Naive thymus-derived CD4-positive, alpha-beta T cell (primary cell): ENCODE measurements at regions not wholly inside any gene's neighbourhood (a gene's known extent, or its start where the extent isn't known, plus 50 kb on each side); places are given as distances from the start of the nearest gene placed in this dataset.
A peak's percentile ranks its signal among the peaks of the same experiment; 100 is the strongest.
"Not testable (repeated sequence)": the region's sequence is repeated elsewhere in the genome, so short reads cannot be mapped to it uniquely, and the experiment has no call there.

ENCODE experiments used
- ATAC-seq: fragments of 150-1000 bp; cut with Tn5 transposase; 2 replicates; pipeline ENCODE4 v1.10.0; 2021; ENCODE audit warnings: mild to moderate bottlenecking, moderate library complexity
- CTCF ChIA-PET: fragments of 350-600 bp; sonication (Branson Sonifier 250); formaldehyde crosslinking; loops from one replicate; lab custom pipeline; 2021; ENCODE audit warnings: antibody characterized with exemption; lab: Charles Lee
- POLR2A ChIA-PET: fragments of 350-600 bp; sonication (Branson Sonifier 250); formaldehyde crosslinking; loops from one replicate; lab custom pipeline; 2021; ENCODE audit warnings: antibody characterized with exemption, inconsistent platforms; lab: Charles Lee
- DNase-seq, 9 donors: peaks; one replicate each; pipeline versions ENCODE4 v3.0.0 to v3.0.0-alpha.2; 2020 to 2022; ENCODE audit warnings: mixed read lengths in 1 of 9
- H3K27ac ChIP-seq: one replicate; pipeline ENCODE4 v1.7.0; 2013; ENCODE audit warnings: mild to moderate bottlenecking, low read depth, low read length, moderate library complexity
- H3K27me3 ChIP-seq, 2 donors: one replicate each; pipeline ENCODE4 v1.7.0; 2013; ENCODE audit warnings: low read length in 2 of 2, mild to moderate bottlenecking in 2 of 2, moderate library complexity in 2 of 2; ENCODE audit not compliant: control insufficient read depth in 2 of 2, insufficient read depth in 2 of 2
- H3K36me3 ChIP-seq, 3 experiments: 1 replicate in 2 of 3; 2 replicates in 1 of 3; pipeline ENCODE4 v1.7.0; 2013; ENCODE audit warnings: low read length in 3 of 3, mild to moderate bottlenecking in 3 of 3, moderate library complexity in 1 of 3; ENCODE audit not compliant: insufficient read depth in 3 of 3, control insufficient read depth in 2 of 3
- H3K4me1 ChIP-seq, 2 donors: one replicate each; pipeline ENCODE4 v1.7.0; 2013; ENCODE audit warnings: low read length in 2 of 2, mild to moderate bottlenecking in 2 of 2, moderate library complexity in 1 of 2; ENCODE audit not compliant: control insufficient read depth in 2 of 2, insufficient read depth in 2 of 2
- H3K4me3 ChIP-seq: 2 replicates; pipeline ENCODE4 v1.7.0; 2013; ENCODE audit warnings: mild to moderate bottlenecking, low read length
- H3K9me3 ChIP-seq, 3 experiments: 1 replicate in 2 of 3; 2 replicates in 1 of 3; pipeline ENCODE4 v1.7.0; 2013; ENCODE audit warnings: low read length in 3 of 3; ENCODE audit not compliant: control insufficient read depth in 2 of 3
- H3K27ac Mint-ChIP-seq, 9 donors: one replicate each; pipeline ENCODE4 v1.8.0; 2020 to 2022; ENCODE audit warnings: mixed read lengths in 9 of 9, mild to moderate bottlenecking in 8 of 9, moderate library complexity in 5 of 9, inconsistent platforms in 2 of 9
- H3K27me3 Mint-ChIP-seq, 5 donors: one replicate each; pipeline ENCODE4 v1.8.0; 2021 to 2022; ENCODE audit warnings: mixed read lengths in 5 of 5, mild to moderate bottlenecking in 1 of 5
- H3K36me3 Mint-ChIP-seq, 5 donors: one replicate each; pipeline ENCODE4 v1.8.0; 2020 to 2022; ENCODE audit warnings: mixed read lengths in 5 of 5, mild to moderate bottlenecking in 3 of 5, inconsistent platforms in 1 of 5
- H3K4me1 Mint-ChIP-seq, 7 donors: one replicate each; pipeline ENCODE4 v1.8.0; 2020 to 2022; ENCODE audit warnings: mixed read lengths in 7 of 7, mild to moderate bottlenecking in 3 of 7, inconsistent platforms in 1 of 7
- H3K4me3 Mint-ChIP-seq, 10 donors: one replicate each; pipeline ENCODE4 v1.8.0; 2020 to 2022; ENCODE audit warnings: mild to moderate bottlenecking in 10 of 10, mixed read lengths in 10 of 10, moderate library complexity in 6 of 10, inconsistent platforms in 2 of 10
- H3K9me3 Mint-ChIP-seq, 11 donors: one replicate each; pipeline ENCODE4 v1.8.0; 2020 to 2022; ENCODE audit warnings: mixed read lengths in 11 of 11, mild to moderate bottlenecking in 4 of 11, inconsistent platforms in 1 of 11, moderate library complexity in 1 of 11
- intact Hi-C, 2 donors: fragments of 100-400 bp; cut with micrococcal nuclease; formaldehyde crosslinking; loops; one replicate each; pipeline ENCODE4 v1.15.1; 2023

GRCh38 chr1:194068446-194069167, 882.2 kb upstream of the B3GALT2 start:
- DNase-seq (no peak), ATAC-seq (no peak)
- H3K4me1 Mint-ChIP-seq, result peaks cover 0 to 12% (median 2%) of the 10 kb centered on the region in 7 donors
- Histone ChIP-seq H3K4me1 (no peaks in the 10 kb centered on the region), H3K27me3 (no peaks in the 10 kb centered on the region), H3K27ac (no peak overlapping the region), H3K9me3 (no peaks in the 10 kb centered on the region), H3K36me3 (no peaks in the 10 kb centered on the region), H3K4me3 (no peak overlapping the region)
- peaks cover 0 to 17% (median 9%) of the 10 kb centered on the region in 5 donors for H3K36me3 Mint-ChIP-seq
- H3K27me3 Mint-ChIP-seq, result no peaks in the 10 kb centered on the region
- ChIA-PET CTCF (interaction anchor here (0.9 kb wide), 1 partner anchor 19 kb away, joined by 4 read pairs; no protein-coding TSS in a partner anchor), POLR2A (interaction anchor here (0.8 kb wide), 1 partner anchor 12 kb away, joined by 5 read pairs; no protein-coding TSS in a partner anchor)
- H3K9me3 Mint-ChIP-seq, result peaks cover 0 to 10% (median 2%) of the 10 kb centered on the region in 11 donors
- intact Hi-C loops, result no loop called here
- no peak overlapping the region for H3K4me3 Mint-ChIP-seq
- no peak overlapping the region for H3K27ac Mint-ChIP-seq

- ATAC-seq, result no peak
- Histone ChIP-seq H3K4me1 (no peaks in the 10 kb centered on the region), H3K9me3 (no peaks in the 10 kb centered on the region), H3K36me3 (no peaks in the 10 kb centered on the region), H3K27ac (no peak overlapping the region), H3K27me3 (no peaks in the 10 kb centered on the region), H3K4me3 (no peak overlapping the region)
- no peak for DNase-seq
- ChIA-PET POLR2A (interaction anchor here (0.8 kb wide), 1 partner anchor 11 kb away, joined by 5 read pairs; no protein-coding TSS in a partner anchor), CTCF (interaction anchor here (0.9 kb wide), 1 partner anchor 18 kb away, joined by 4 read pairs; no protein-coding TSS in a partner anchor)
- intact Hi-C loops, result no loop called here
- H3K4me1 Mint-ChIP-seq, result peaks cover 0 to 19% (median 4%) of the 10 kb centered on the region in 7 donors
- peaks cover 0 to 12% (median 2%) of the 10 kb centered on the region in 11 donors for H3K9me3 Mint-ChIP-seq
- H3K4me3 Mint-ChIP-seq, result no peak overlapping the region
- H3K36me3 Mint-ChIP-seq, result peaks cover 0 to 19% (median 9%) of the 10 kb centered on the region in 5 donors
- H3K27ac Mint-ChIP-seq, result no peak overlapping the region
- no peaks in the 10 kb centered on the region for H3K27me3 Mint-ChIP-seq
Measured at GRCh38 chr1:194067772-194068171, 881.4 kb upstream of the B3GALT2 start.

- CTCF ChIA-PET, result no interaction called here
Measured at GRCh38 chr1:194062962-194063361, 876.5 kb upstream of the B3GALT2 start.

GRCh38 chr1:194062526-194062925, 876.1 kb upstream of the B3GALT2 start:
- CTCF ChIA-PET, result no interaction called here
- Mint-ChIP-seq H3K4me1 (peaks cover 12 to 59% (median 43%) of the 10 kb centered on the region in 7 donors), H3K27ac (no peak overlapping the region), H3K4me3 (no peak overlapping the region), H3K36me3 (peaks cover 6 to 29% (median 21%) of the 10 kb centered on the region in 5 donors), H3K9me3 (peaks cover 2 to 22% (median 10%) of the 10 kb centered on the region in 11 donors), H3K27me3 (no peaks in the 10 kb centered on the region)
- Histone ChIP-seq H3K36me3 (no peaks in the 10 kb centered on the region), H3K9me3 (no peaks in the 10 kb centered on the region), H3K27me3 (no peaks in the 10 kb centered on the region), H3K4me1 (peaks cover 6 to 38% of the 10 kb centered on the region in 2 donors), H3K27ac (no peak overlapping the region), H3K4me3 (no peak overlapping the region)
- DNase-seq (no peak), ATAC-seq (no peak)
- intact Hi-C loops, result loop anchor here in 1 of 2 donors (1.0 kb wide), 1 partner anchor 10 kb away; no protein-coding TSS in a partner anchor
- POLR2A ChIA-PET, result no interaction called here

More at GRCh38 chr1:194062962-194063361, 876.5 kb upstream of the B3GALT2 start:
- no peak overlapping the region for H3K27ac ChIP-seq
- DNase-seq, result no peak
- Mint-ChIP-seq H3K4me3 (no peak overlapping the region), H3K27me3 (no peaks in the 10 kb centered on the region), H3K4me1 (peaks cover 11 to 55% (median 39%) of the 10 kb centered on the region in 7 donors), H3K36me3 (peaks cover 6 to 28% (median 20%) of the 10 kb centered on the region in 5 donors), H3K9me3 (peaks cover 2 to 21% (median 10%) of the 10 kb centered on the region in 11 donors), H3K27ac (no peak overlapping the region)
- H3K9me3 ChIP-seq, result no peaks in the 10 kb centered on the region
- no peak for ATAC-seq
- H3K36me3 ChIP-seq, result no peaks in the 10 kb centered on the region
- POLR2A ChIA-PET, result no interaction called here
- H3K4me1 ChIP-seq, result peaks cover 6 to 34% of the 10 kb centered on the region in 2 donors
- H3K27me3 ChIP-seq, result no peaks in the 10 kb centered on the region
- intact Hi-C loops, result loop anchor here in 1 of 2 donors (1.0 kb wide), 1 partner anchor 11 kb away; no protein-coding TSS in a partner anchor
- no peak overlapping the region for H3K4me3 ChIP-seq

- peaks cover 31 to 75% (median 64%) of the 10 kb centered on the region in 7 donors for H3K4me1 Mint-ChIP-seq
- no peaks in the 10 kb centered on the region for H3K9me3 ChIP-seq
- ChIA-PET CTCF (interaction anchor here (0.8 kb wide), 1 partner anchor 439 kb away, joined by 3 read pairs; no protein-coding TSS in a partner anchor), POLR2A (interaction anchor here (1.2 kb wide), 1 partner anchor 8 kb away, joined by 4 read pairs; no protein-coding TSS in a partner anchor)
- ATAC-seq (no peak), DNase-seq (no peak)
- H3K4me1 ChIP-seq, result peaks cover 12 to 59% of the 10 kb centered on the region in 2 donors
- peaks cover 6 to 39% (median 17%) of the 10 kb centered on the region in 5 donors for H3K36me3 Mint-ChIP-seq
- peak overlapping the region in 8 of 9 donors; percentile 43 to 83 (median 64) for H3K27ac Mint-ChIP-seq
- no peaks in the 10 kb centered on the region for H3K27me3 Mint-ChIP-seq
- peak overlapping the region; percentile 29 to 75 (median 65) for H3K4me3 Mint-ChIP-seq
- H3K27me3 ChIP-seq, result no peaks in the 10 kb centered on the region
- intact Hi-C loops, result no loop called here
- no peaks in the 10 kb centered on the region for H3K36me3 ChIP-seq
- H3K4me3 ChIP-seq, result no peak overlapping the region
- H3K9me3 Mint-ChIP-seq, result peaks cover 2 to 24% (median 10%) of the 10 kb centered on the region in 11 donors
- H3K27ac ChIP-seq, result no peak overlapping the region
Measured at GRCh38 chr1:194060481-194060880, 874.1 kb upstream of the B3GALT2 start.

GRCh38 chr1:194058268-194058667, 871.9 kb upstream of the B3GALT2 start:
- Mint-ChIP-seq H3K9me3 (peaks cover 0 to 31% (median 10%) of the 10 kb centered on the region in 11 donors), H3K4me3 (peak overlapping the region in 5 of 10 donors; percentile 37 to 75 (median 50)), H3K36me3 (peaks cover 6 to 47% (median 12%) of the 10 kb centered on the region in 5 donors), H3K27ac (peak overlapping the region in 8 of 9 donors; percentile 19 to 85 (median 74)), H3K4me1 (peaks cover 42 to 88% (median 80%) of the 10 kb centered on the region in 7 donors)
- H3K4me3 ChIP-seq, H3K9me3 ChIP-seq, H3K27me3 ChIP-seq, ATAC-seq, H3K27me3 Mint-ChIP-seq, H3K36me3 ChIP-seq, CTCF ChIA-PET, H3K27ac ChIP-seq, DNase-seq: not testable (repeated sequence)
- H3K4me1 ChIP-seq, result peaks cover 12 to 79% of the 10 kb centered on the region in 2 donors
- intact Hi-C loops, result loop anchor here (10.0 kb wide), 2 partner anchors 873 to 993 kb away; partner anchors contain the start of gene B3GALT2 (in 1 of the 2)
- POLR2A ChIA-PET, result interaction anchor here (0.8 kb wide), 1 partner anchor 643 kb away, joined by 3 read pairs; no protein-coding TSS in a partner anchor
